Neural cell (in vitro differentiated cells): ENCODE measurements at regions not wholly inside any gene's neighbourhood (a gene's known extent, or its start where the extent isn't known, plus 50 kb on each side); places are given as distances from the start of the nearest gene placed in this dataset.

ENCODE experiments used
- H2AFZ ChIP-seq: fragments of 200-600, 300-800 bp; sonication (generic), shearing (Covaris generic); 2 replicates; pipeline ENCODE4 v1.6.0; 2014; ENCODE audit warnings: low read depth, mild to moderate bottlenecking, antibody characterized with exemption, low read length, moderate library complexity
- H3F3A ChIP-seq: fragments of 200-600 bp; shearing (Covaris generic); 2 replicates; pipeline ENCODE4 v1.6.1; 2016; ENCODE audit warnings: mild to moderate bottlenecking, moderate library complexity, mixed read lengths, antibody characterized with exemption, low read length; ENCODE audit not compliant: insufficient read depth, poor library complexity, severe bottlenecking
- H3K27ac ChIP-seq: fragments of 200-600, 300-800 bp; sonication (generic), shearing (Covaris generic); 2 replicates; pipeline ENCODE4 v1.5.1; 2014; ENCODE audit warnings: mild to moderate bottlenecking, low read length, moderate library complexity
- H3K27me3 ChIP-seq: fragments of 300-800, 200-600 bp; sonication (generic), shearing (Covaris generic); 2 replicates; pipeline ENCODE4 v1.6.0; 2014; ENCODE audit warnings: mild to moderate bottlenecking, low read depth, low read length, moderate library complexity; ENCODE audit not compliant: insufficient read depth
- H3K36me3 ChIP-seq: fragments of 300-800, 200-600 bp; sonication (generic), shearing (Covaris generic); 2 replicates; pipeline ENCODE4 v1.5.1; 2014; ENCODE audit warnings: mild to moderate bottlenecking, antibody characterized with exemption, low read length, moderate library complexity; ENCODE audit not compliant: insufficient read depth
- H3K4me2 ChIP-seq: fragments of 300-800, 200-600 bp; sonication (generic), shearing (Covaris generic); 2 replicates; pipeline ENCODE4 v1.6.0; 2014; ENCODE audit warnings: mild to moderate bottlenecking, low read length
- H3K4me3 ChIP-seq: fragments of 300-800, 200-600 bp; sonication (generic), shearing (Covaris generic); 2 replicates; pipeline ENCODE4 v1.5.1; 2014; ENCODE audit warnings: mild to moderate bottlenecking, low read length, moderate library complexity
- H3K79me2 ChIP-seq: fragments of 200-600 bp; shearing (Covaris generic); replicated peaks from 2 replicates; pipeline ENCODE4 v1.6.0; 2014; ENCODE audit warnings: mild to moderate bottlenecking, low read length, moderate library complexity; ENCODE audit not compliant: insufficient read depth
- H3K9ac ChIP-seq: fragments of 300-800, 200-600 bp; sonication (generic), shearing (Covaris generic); 2 replicates; pipeline ENCODE4 v1.6.1; 2016; ENCODE audit warnings: mild to moderate bottlenecking, low read length, mixed read lengths
- H3K9me2 ChIP-seq: fragments of 200-600 bp; shearing (Covaris generic); 2 replicates; pipeline ENCODE4 v1.6.1; 2016; ENCODE audit warnings: mild to moderate bottlenecking, low read length, mixed read lengths; ENCODE audit not compliant: insufficient read depth
- H3K9me3 ChIP-seq: fragments of 200-600, 300-800 bp; sonication (generic), shearing (Covaris generic); 2 replicates; pipeline ENCODE4 v1.6.1; 2016; ENCODE audit warnings: mild to moderate bottlenecking, mixed run types, low read length, moderate library complexity, mixed read lengths
- H4K20me1 ChIP-seq: fragments of 200-600 bp; shearing (Covaris generic); 2 replicates; pipeline ENCODE4 v1.6.1; 2016; ENCODE audit warnings: mild to moderate bottlenecking, mixed run types; ENCODE audit not compliant: insufficient read depth
- EP300 ChIP-seq: fragments of 450-650 bp; conservative IDR thresholded peaks from 2 replicates; pipeline ENCODE4 v1.6.1; 2014; ENCODE audit warnings: antibody characterized with exemption, mild to moderate bottlenecking, moderate library complexity; ENCODE audit not compliant: poor library complexity, severe bottlenecking
- EZH2 ChIP-seq: fragments of 200-600, 300-800 bp; shearing (Covaris generic), sonication (generic); IDR thresholded peaks from 2 replicates; pipeline ENCODE4 v1.6.1; 2014; ENCODE audit warnings: antibody characterized with exemption, low read length, borderline replicate concordance, mild to moderate bottlenecking; ENCODE audit not compliant: insufficient read depth, poor library complexity, severe bottlenecking
- MXI1 ChIP-seq: fragments of 450-650 bp; conservative IDR thresholded peaks from 2 replicates; pipeline ENCODE4 v1.6.1; 2014; ENCODE audit warnings: antibody characterized with exemption, mild to moderate bottlenecking; ENCODE audit not compliant: poor library complexity, severe bottlenecking
- POLR2AphosphoS5 ChIP-seq: IDR thresholded peaks from 2 replicates; pipeline ENCODE4 v1.6.1; 2012
- RAD21 ChIP-seq: fragments of 450-650 bp; conservative IDR thresholded peaks from 2 replicates; pipeline ENCODE4 v1.6.1; 2014; ENCODE audit warnings: antibody characterized with exemption, mild to moderate bottlenecking, moderate library complexity
- SMC3 ChIP-seq: fragments of 450-650 bp; conservative IDR thresholded peaks from 2 replicates; pipeline ENCODE4 v1.6.1; 2014; ENCODE audit warnings: antibody characterized with exemption, mild to moderate bottlenecking, moderate library complexity; ENCODE audit not compliant: poor library complexity
- TAF1 ChIP-seq: IDR thresholded peaks from 2 replicates; pipeline ENCODE4 v1.6.1; 2012; ENCODE audit warnings: low read depth
- TF ChIP-seq, protein P1 (sequence below): IDR thresholded peaks from 2 replicates; pipeline ENCODE4 v1.6.1; 2012; ENCODE audit warnings: borderline replicate concordance
- TF ChIP-seq, protein P2 (sequence below): fragments of 450-650 bp; IDR thresholded peaks from 2 replicates; pipeline ENCODE4 v1.5.1; 2014; ENCODE audit warnings: antibody characterized with exemption, mild to moderate bottlenecking, moderate library complexity; ENCODE audit not compliant: poor library complexity, severe bottlenecking

DNA sequence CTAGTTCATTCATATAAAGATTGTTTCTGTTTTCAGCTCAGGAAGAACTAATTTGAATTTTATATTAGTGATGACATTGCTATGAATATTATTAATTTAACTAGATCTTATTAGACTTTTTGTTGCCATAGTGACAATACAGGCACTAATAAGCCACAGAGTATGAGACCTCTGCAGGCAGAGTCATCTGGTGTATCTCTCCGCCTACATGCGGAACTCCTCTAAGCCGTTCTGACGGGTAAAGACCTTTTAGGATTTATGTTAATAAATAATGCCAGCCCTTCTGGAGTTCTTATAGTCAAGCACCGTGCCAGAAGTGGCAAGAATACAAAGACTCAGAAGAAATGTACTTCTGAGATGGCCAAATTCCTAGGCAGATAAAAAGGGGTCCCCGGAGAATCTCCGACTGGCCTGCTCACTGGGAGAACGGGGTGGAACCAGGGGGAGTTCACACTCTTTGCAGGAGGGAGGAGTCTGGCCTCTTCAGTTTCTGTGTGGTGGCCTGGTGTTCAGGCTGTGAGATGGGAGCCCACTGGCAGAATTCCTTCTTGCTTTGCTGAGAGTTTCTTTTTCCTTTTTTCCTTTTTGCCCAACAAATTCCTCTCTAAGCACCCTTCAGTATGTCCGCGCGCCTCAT is 85.1 kb upstream of the IL12B start:
- Histone ChIP-seq H4K20me1 (no peaks in the 10 kb centered on the region), H3K79me2 (no peaks in the 10 kb centered on the region), H3K9ac (no peak overlapping the region), H3K9me2 (no peaks in the 10 kb centered on the region), H3K27ac (no peak overlapping the region), H3F3A (no peaks in the 10 kb centered on the region), H3K4me2 (no peak overlapping the region), H3K4me3 (no peak overlapping the region), H2AFZ (no peak overlapping the region), H3K27me3 (no peaks in the 10 kb centered on the region), H3K9me3 (no peaks in the 10 kb centered on the region), H3K36me3 (no peaks in the 10 kb centered on the region)
- TF ChIP-seq, protein P1, sequence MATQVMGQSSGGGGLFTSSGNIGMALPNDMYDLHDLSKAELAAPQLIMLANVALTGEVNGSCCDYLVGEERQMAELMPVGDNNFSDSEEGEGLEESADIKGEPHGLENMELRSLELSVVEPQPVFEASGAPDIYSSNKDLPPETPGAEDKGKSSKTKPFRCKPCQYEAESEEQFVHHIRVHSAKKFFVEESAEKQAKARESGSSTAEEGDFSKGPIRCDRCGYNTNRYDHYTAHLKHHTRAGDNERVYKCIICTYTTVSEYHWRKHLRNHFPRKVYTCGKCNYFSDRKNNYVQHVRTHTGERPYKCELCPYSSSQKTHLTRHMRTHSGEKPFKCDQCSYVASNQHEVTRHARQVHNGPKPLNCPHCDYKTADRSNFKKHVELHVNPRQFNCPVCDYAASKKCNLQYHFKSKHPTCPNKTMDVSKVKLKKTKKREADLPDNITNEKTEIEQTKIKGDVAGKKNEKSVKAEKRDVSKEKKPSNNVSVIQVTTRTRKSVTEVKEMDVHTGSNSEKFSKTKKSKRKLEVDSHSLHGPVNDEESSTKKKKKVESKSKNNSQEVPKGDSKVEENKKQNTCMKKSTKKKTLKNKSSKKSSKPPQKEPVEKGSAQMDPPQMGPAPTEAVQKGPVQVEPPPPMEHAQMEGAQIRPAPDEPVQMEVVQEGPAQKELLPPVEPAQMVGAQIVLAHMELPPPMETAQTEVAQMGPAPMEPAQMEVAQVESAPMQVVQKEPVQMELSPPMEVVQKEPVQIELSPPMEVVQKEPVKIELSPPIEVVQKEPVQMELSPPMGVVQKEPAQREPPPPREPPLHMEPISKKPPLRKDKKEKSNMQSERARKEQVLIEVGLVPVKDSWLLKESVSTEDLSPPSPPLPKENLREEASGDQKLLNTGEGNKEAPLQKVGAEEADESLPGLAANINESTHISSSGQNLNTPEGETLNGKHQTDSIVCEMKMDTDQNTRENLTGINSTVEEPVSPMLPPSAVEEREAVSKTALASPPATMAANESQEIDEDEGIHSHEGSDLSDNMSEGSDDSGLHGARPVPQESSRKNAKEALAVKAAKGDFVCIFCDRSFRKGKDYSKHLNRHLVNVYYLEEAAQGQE, result no peak
- TF ChIP-seq, protein P2, sequence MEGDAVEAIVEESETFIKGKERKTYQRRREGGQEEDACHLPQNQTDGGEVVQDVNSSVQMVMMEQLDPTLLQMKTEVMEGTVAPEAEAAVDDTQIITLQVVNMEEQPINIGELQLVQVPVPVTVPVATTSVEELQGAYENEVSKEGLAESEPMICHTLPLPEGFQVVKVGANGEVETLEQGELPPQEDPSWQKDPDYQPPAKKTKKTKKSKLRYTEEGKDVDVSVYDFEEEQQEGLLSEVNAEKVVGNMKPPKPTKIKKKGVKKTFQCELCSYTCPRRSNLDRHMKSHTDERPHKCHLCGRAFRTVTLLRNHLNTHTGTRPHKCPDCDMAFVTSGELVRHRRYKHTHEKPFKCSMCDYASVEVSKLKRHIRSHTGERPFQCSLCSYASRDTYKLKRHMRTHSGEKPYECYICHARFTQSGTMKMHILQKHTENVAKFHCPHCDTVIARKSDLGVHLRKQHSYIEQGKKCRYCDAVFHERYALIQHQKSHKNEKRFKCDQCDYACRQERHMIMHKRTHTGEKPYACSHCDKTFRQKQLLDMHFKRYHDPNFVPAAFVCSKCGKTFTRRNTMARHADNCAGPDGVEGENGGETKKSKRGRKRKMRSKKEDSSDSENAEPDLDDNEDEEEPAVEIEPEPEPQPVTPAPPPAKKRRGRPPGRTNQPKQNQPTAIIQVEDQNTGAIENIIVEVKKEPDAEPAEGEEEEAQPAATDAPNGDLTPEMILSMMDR, result no peak
- no peak for TF ChIP-seq POLR2AphosphoS5

DNA sequence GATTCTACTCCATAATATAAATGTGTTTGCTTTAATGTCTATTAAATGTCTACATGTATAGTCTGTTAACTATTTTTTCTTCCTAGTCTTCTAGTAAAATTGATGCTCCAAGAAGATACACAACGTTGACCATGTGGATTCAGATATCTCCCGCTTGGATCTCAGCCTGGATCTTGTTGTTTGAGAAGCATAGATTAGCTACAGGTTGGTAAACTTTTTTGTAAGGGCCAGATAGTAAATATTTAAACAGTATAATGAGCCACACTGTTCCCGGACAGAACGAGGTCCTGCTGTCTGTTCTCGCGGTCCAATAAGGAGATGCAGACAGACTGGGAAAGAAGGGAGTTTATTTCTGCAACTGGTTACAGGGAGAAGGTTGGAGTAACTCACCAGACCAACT is 86.2 kb upstream of the IL12B start:
- H3K27ac ChIP-seq, result no peak overlapping the region
- no peaks in the 10 kb centered on the region for H4K20me1 ChIP-seq
- no peak overlapping the region for H3K4me2 ChIP-seq
- no peak overlapping the region for H3K9ac ChIP-seq
- no peak overlapping the region for H2AFZ ChIP-seq
- H3K9me3 ChIP-seq, result no peaks in the 10 kb centered on the region
- H3K9me2 ChIP-seq, result no peaks in the 10 kb centered on the region
- H3K27me3 ChIP-seq, result no peaks in the 10 kb centered on the region
- H3K4me3 ChIP-seq, result no peak overlapping the region
- no peaks in the 10 kb centered on the region for H3K79me2 ChIP-seq
- no peaks in the 10 kb centered on the region for H3K36me3 ChIP-seq
- no peaks in the 10 kb centered on the region for H3F3A ChIP-seq
- TF ChIP-seq, protein P2, result no peak
- TF ChIP-seq EP300, result no peak
- no peak for TF ChIP-seq EZH2
- no peak for TF ChIP-seq TAF1
- TF ChIP-seq MXI1, result no peak
- TF ChIP-seq, protein P1, result no peak
- no peak for TF ChIP-seq SMC3
- no peak for TF ChIP-seq RAD21
